Esophagus muscularis mucosa (tissue), 3 donors: ENCODE measurements at regions not wholly inside any gene's neighbourhood (a gene's known extent, or its start where the extent isn't known, plus 50 kb on each side); places are given as distances from the start of the nearest gene placed in this dataset.

Experiments
- CTCF ChIP-seq, 3 experiments: fragments of 200-600 bp in 2 of 3; fragments of 450-650 bp in 1 of 3; sonication (generic) in 2 of 3; IDR thresholded peaks; one replicate each; pipeline ENCODE4 v1.5.1; 2017 to 2019; ENCODE audit warnings: antibody characterized with exemption in 3 of 3, mild to moderate bottlenecking in 2 of 3, moderate library complexity in 1 of 3
- POLR2A ChIP-seq: fragments of 450-650 bp; IDR thresholded peaks from one replicate; pipeline ENCODE4 v1.6.1; 2017; ENCODE audit warnings: antibody characterized with exemption, moderate library complexity, mild to moderate bottlenecking, low read depth

- TF ChIP-seq CTCF (IDR thresholded peaks at IDR 0.05) (no peak), POLR2A (no peak)
These were observed 107.0 kb upstream of the SMIM23 start for GRCh38 chr5:171678646-171679045.
